MM.1S (cell line): ENCODE measurements at regions not wholly inside any gene's neighbourhood (a gene's known extent, or its start where the extent isn't known, plus 50 kb on each side); places are given as distances from the start of the nearest gene placed in this dataset.

ENCODE experiments used
- EZH2 ChIP-seq: fragments of 300-600 bp; sonication (generic); optimal IDR thresholded peaks from 2 replicates; pipeline ENCODE3; 2017; ENCODE audit warnings: low read depth, mild to moderate bottlenecking, antibody characterized with exemption, low read length, mixed read lengths
- EZH2phosphoT487 ChIP-seq: fragments of 300-600 bp; sonication (generic); IDR thresholded peaks from 2 replicates; pipeline ENCODE4 v1.6.1; 2018; ENCODE audit warnings: antibody characterized with exemption, low read length
- TF ChIP-seq, protein P1 (sequence below): fragments of 300-600 bp; sonication (generic); IDR thresholded peaks from 2 replicates; pipeline ENCODE4 v1.5.1; 2016; ENCODE audit warnings: antibody characterized with exemption, low read length, mixed read lengths

DNA sequence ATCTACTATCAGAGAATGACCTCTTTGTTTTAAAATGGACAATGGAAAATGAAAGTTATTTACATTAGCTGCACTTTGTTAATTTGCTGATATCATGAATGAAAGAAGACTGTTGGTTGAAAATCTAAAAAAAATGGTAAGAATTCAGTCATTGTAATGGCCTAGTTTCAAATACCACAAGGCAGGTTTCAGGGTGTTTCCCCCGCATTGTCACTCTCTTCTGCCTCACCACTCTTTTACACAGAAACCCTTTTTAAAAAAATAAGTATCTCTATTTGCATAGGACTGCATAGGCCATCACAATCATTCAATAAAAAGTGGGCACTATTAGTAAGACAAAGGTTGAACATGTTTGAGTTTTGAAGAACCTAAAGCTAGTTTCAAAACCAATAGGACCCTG is 737.1 kb downstream of the INHBA start:
- TF ChIP-seq EZH2phosphoT487 (no peak), EZH2 (no peak)
- TF ChIP-seq, protein P1, sequence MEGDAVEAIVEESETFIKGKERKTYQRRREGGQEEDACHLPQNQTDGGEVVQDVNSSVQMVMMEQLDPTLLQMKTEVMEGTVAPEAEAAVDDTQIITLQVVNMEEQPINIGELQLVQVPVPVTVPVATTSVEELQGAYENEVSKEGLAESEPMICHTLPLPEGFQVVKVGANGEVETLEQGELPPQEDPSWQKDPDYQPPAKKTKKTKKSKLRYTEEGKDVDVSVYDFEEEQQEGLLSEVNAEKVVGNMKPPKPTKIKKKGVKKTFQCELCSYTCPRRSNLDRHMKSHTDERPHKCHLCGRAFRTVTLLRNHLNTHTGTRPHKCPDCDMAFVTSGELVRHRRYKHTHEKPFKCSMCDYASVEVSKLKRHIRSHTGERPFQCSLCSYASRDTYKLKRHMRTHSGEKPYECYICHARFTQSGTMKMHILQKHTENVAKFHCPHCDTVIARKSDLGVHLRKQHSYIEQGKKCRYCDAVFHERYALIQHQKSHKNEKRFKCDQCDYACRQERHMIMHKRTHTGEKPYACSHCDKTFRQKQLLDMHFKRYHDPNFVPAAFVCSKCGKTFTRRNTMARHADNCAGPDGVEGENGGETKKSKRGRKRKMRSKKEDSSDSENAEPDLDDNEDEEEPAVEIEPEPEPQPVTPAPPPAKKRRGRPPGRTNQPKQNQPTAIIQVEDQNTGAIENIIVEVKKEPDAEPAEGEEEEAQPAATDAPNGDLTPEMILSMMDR = no peak
